ENCODE measurements at regions not wholly inside any gene's neighbourhood (a gene's known extent, or its start where the extent isn't known, plus 50 kb on each side); places are given as distances from the start of the nearest gene placed in this dataset.
"Not testable (repeated sequence)": the region's sequence is repeated elsewhere in the genome, so short reads cannot be mapped to it uniquely, and the experiment has no call there.

GRCh38 chr2:207227062-207227748, 61.5 kb upstream of the KLF7 start:
- Histone ChIP-seq H3K4me3 (ENCODE audit: low read length in 2 of 2) (peak overlapping the region; percentile 42 to 62), H3K9me3 (ENCODE audit: control insufficient read depth in 2 of 2, low read length in 2 of 2) (no peaks in the 10 kb centered on the region), H3K27me3 (ENCODE audit: control insufficient read depth in 1 of 2, insufficient read depth in 2 of 2, low read length in 2 of 2) (no peaks in the 10 kb centered on the region), H3K36me3 (ENCODE audit: control insufficient read depth in 2 of 2, insufficient read depth in 2 of 2, low read length in 2 of 2) (no peaks in the 10 kb centered on the region), H3K9ac (ENCODE audit: low read length in 2 of 2) (peak overlapping the region; percentile 29 to 47), H3K27ac (ENCODE audit: low read length) (peak overlapping the region; percentile 80), H3K4me1 (ENCODE audit: control insufficient read depth, insufficient read depth, low read length) (peaks cover 39% of the 10 kb centered on the region)

DNA sequence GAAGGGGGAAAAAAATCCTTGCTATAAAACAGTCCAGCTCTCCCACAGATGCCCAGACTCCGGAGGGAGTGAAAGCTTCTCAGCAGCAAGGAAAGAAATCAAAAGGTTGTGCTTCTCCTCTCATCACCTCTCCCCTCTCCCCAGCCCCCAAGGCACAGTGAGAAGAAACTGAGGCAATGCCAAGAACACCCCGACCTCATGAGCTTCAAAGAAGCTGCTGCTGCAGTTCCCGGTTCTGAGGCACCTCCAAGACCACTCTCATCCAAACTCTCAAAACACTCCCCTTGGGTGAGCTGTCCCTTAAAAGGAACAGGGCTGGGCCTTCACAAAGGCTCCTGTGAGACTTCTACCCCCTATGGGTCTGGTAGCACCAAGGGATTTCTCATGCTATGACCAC, 62.0 kb upstream of the KLF7 start:
- Histone ChIP-seq H3K9me3 (ENCODE audit: control insufficient read depth in 2 of 2, low read length in 2 of 2) (no peaks in the 10 kb centered on the region), H3K4me3 (ENCODE audit: low read length in 2 of 2) (peak overlapping the region; percentile 42 to 62), H3K27me3 (ENCODE audit: control insufficient read depth in 1 of 2, insufficient read depth in 2 of 2, low read length in 2 of 2) (no peaks in the 10 kb centered on the region), H3K4me1 (ENCODE audit: control insufficient read depth, insufficient read depth, low read length) (peaks cover 39% of the 10 kb centered on the region), H3K36me3 (ENCODE audit: control insufficient read depth in 2 of 2, insufficient read depth in 2 of 2, low read length in 2 of 2) (no peaks in the 10 kb centered on the region), H3K9ac (ENCODE audit: low read length in 2 of 2) (peak overlapping the region; percentile 36 to 47), H3K27ac (ENCODE audit: low read length) (peak overlapping the region; percentile 80)

DNA sequence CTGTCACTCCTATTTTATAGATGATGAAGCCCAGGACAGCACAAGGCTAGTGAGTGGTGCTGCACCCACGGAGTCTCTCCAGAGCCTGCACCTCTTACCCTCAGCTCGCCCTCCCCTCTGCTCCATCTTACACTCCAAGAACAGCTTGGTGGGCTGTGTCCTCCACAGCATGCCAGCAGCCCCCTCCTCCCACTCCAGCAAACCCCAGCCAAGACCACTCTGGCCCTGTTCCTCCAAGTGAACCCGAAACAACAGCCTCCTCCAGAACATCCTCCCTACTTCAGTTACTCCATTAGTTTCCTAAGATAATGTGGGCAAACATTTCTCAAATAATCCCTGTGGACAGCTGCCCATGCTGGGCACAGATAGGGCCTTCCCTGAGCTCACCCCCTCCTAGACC, 62.7 kb upstream of the KLF7 start:
- no peaks in the 10 kb centered on the region for H3K27me3 ChIP-seq (ENCODE audit: control insufficient read depth in 1 of 2, insufficient read depth in 2 of 2, low read length in 2 of 2)
- peak overlapping the region in 1 of 2 donors; percentile 47 for H3K9ac ChIP-seq (ENCODE audit: low read length in 2 of 2)
- no peak overlapping the region for H3K4me3 ChIP-seq (ENCODE audit: low read length in 2 of 2)
- no peaks in the 10 kb centered on the region for H3K36me3 ChIP-seq (ENCODE audit: control insufficient read depth in 2 of 2, insufficient read depth in 2 of 2, low read length in 2 of 2)
- H3K9me3 ChIP-seq (ENCODE audit: control insufficient read depth in 2 of 2, low read length in 2 of 2), result no peaks in the 10 kb centered on the region
- peak overlapping the region; percentile 80 for H3K27ac ChIP-seq (ENCODE audit: low read length)
- H3K4me1 ChIP-seq (ENCODE audit: control insufficient read depth, insufficient read depth, low read length), result peaks cover 39% of the 10 kb centered on the region

DNA sequence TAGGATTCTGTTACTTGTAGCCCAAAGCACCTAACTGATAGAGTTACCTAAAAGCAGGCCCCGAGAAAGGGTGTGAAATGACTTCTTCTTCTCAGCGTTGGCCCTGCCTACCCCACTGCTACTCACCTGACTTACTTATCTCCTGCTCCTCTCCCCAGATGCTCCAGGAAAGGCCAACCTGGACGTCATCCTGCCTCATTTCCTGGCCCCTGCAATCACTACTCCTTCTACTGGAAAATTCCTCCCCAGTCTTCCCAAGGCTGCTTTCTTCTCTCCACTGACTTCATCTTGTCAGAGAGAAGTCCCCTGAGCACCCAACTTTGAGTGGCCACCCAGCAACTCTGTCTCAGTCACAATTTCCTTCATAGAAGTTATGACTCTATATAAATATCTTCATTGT, 63.4 kb upstream of the KLF7 start:
- H3K4me1 ChIP-seq (ENCODE audit: control insufficient read depth, insufficient read depth, low read length), result peaks cover 37% of the 10 kb centered on the region
- no peaks in the 10 kb centered on the region for H3K9me3 ChIP-seq (ENCODE audit: control insufficient read depth in 2 of 2, low read length in 2 of 2)
- H3K27ac ChIP-seq (ENCODE audit: low read length), result no peak overlapping the region
- H3K9ac ChIP-seq (ENCODE audit: low read length in 2 of 2), result no peak overlapping the region
- H3K27me3 ChIP-seq (ENCODE audit: control insufficient read depth in 1 of 2, insufficient read depth in 2 of 2, low read length in 2 of 2), result no peaks in the 10 kb centered on the region
- H3K4me3 ChIP-seq (ENCODE audit: low read length in 2 of 2), result no peak overlapping the region
- H3K36me3 ChIP-seq (ENCODE audit: control insufficient read depth in 2 of 2, insufficient read depth in 2 of 2, low read length in 2 of 2), result no peaks in the 10 kb centered on the region

DNA sequence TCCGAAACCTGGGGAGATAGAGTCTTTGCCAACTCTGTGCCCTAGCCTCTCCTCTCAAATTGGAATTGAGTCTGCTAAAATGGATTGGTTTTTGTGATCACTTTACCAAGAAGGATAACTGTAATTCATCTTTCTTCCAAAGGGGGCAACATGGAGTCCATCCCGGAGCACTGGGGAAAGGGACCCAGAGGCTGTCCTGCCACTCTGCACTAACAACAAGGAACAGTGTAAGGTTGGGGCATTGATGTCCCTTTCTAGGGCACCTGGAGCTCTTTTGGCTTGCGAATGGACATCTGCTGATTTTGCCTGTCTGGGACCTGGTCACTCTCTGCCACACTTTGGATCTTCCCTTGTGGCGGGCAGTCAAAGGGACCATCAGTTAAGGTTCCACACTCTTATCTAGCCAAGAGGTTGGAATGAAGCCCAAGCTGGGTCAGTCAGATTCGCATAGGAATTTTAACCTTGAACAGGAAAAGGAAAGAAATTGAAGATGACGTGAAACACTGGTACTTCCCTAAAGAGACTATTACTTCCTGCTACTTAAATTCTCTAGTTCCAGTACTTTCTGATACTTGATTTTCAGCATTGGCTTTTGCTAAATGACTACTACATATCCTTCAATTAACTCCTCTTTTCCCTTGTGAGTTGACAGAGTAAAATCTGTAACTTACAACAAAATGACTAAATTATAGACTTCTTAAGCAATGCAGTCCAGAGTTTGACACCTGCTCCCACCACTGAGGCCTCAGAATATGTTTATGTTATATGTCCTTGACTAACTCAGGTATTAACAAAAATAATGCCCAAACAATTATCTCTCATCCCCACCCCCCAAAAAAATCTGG, 64.7 kb upstream of the KLF7 start:
- no peaks in the 10 kb centered on the region for H3K9me3 ChIP-seq (ENCODE audit: control insufficient read depth in 2 of 2, low read length in 2 of 2)
- H3K27ac ChIP-seq (ENCODE audit: low read length), result no peak overlapping the region
- H3K9ac ChIP-seq (ENCODE audit: low read length in 2 of 2), result no peak overlapping the region
- peaks cover 26% of the 10 kb centered on the region for H3K4me1 ChIP-seq (ENCODE audit: control insufficient read depth, insufficient read depth, low read length)
- H3K27me3 ChIP-seq (ENCODE audit: control insufficient read depth in 1 of 2, insufficient read depth in 2 of 2, low read length in 2 of 2), result no peaks in the 10 kb centered on the region
- H3K4me3 ChIP-seq (ENCODE audit: low read length in 2 of 2), result no peak overlapping the region
- no peaks in the 10 kb centered on the region for H3K36me3 ChIP-seq (ENCODE audit: control insufficient read depth in 2 of 2, insufficient read depth in 2 of 2, low read length in 2 of 2)

- Histone ChIP-seq H3K27ac (ENCODE audit: low read length) (no peak overlapping the region), H3K4me1 (ENCODE audit: control insufficient read depth, insufficient read depth, low read length) (peaks cover 26% of the 10 kb centered on the region), H3K36me3 (ENCODE audit: control insufficient read depth in 2 of 2, insufficient read depth in 2 of 2, low read length in 2 of 2) (no peaks in the 10 kb centered on the region), H3K4me3 (ENCODE audit: low read length in 2 of 2) (no peak overlapping the region), H3K9ac (ENCODE audit: low read length in 2 of 2) (no peak overlapping the region), H3K9me3 (ENCODE audit: control insufficient read depth in 2 of 2, low read length in 2 of 2) (no peaks in the 10 kb centered on the region), H3K27me3 (ENCODE audit: control insufficient read depth in 1 of 2, insufficient read depth in 2 of 2, low read length in 2 of 2) (no peaks in the 10 kb centered on the region)
These were observed 65.5 kb upstream of the KLF7 start for GRCh38 chr2:207231106-207231865.

GRCh38 chr2:207231967-207232366, 66.2 kb upstream of the KLF7 start:
- no peak overlapping the region for H3K4me3 ChIP-seq (ENCODE audit: low read length in 2 of 2)
- no peaks in the 10 kb centered on the region for H3K9me3 ChIP-seq (ENCODE audit: control insufficient read depth in 2 of 2, low read length in 2 of 2)
- peaks cover 24% of the 10 kb centered on the region for H3K4me1 ChIP-seq (ENCODE audit: control insufficient read depth, insufficient read depth, low read length)
- no peaks in the 10 kb centered on the region for H3K36me3 ChIP-seq (ENCODE audit: control insufficient read depth in 2 of 2, insufficient read depth in 2 of 2, low read length in 2 of 2)
- H3K27me3 ChIP-seq (ENCODE audit: control insufficient read depth in 1 of 2, insufficient read depth in 2 of 2, low read length in 2 of 2), result no peaks in the 10 kb centered on the region
- H3K27ac ChIP-seq (ENCODE audit: low read length), result no peak overlapping the region
- H3K9ac ChIP-seq (ENCODE audit: low read length in 2 of 2), result no peak overlapping the region

- not testable (repeated sequence) for H3K27ac ChIP-seq (ENCODE audit: low read length); H3K36me3 ChIP-seq (ENCODE audit: control insufficient read depth in 2 of 2, insufficient read depth in 2 of 2, low read length in 2 of 2); H3K27me3 ChIP-seq (ENCODE audit: control insufficient read depth in 1 of 2, insufficient read depth in 2 of 2, low read length in 2 of 2); H3K9ac ChIP-seq (ENCODE audit: low read length in 2 of 2); H3K9me3 ChIP-seq (ENCODE audit: control insufficient read depth in 2 of 2, low read length in 2 of 2); H3K4me3 ChIP-seq (ENCODE audit: low read length in 2 of 2)
- H3K4me1 ChIP-seq (ENCODE audit: control insufficient read depth, insufficient read depth, low read length), result peaks cover 12% of the 10 kb centered on the region
These were observed 67.4 kb upstream of the KLF7 start for GRCh38 chr2:207233141-207233540.

DNA sequence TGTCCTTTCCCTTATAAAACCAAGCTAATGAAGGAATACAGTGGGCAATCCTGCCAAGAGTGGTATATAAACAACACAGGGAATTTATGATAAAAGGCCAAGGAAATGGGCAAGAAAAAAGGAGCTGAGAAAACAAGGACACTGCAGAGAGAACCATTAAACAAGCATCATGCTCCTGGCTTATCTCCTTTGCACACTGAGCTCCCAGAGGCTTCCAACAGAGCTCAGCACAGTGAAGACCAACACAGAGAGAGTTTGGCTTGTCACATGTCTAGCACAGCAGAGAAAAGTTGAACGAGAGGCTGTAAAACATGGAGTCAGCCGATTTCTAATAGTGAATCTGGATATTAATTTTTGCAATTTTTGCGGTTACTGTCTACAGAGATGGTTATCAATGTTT, 68.0 kb upstream of the KLF7 start:
- Histone ChIP-seq H3K9ac (ENCODE audit: low read length in 2 of 2) (no peak overlapping the region), H3K27me3 (ENCODE audit: control insufficient read depth in 1 of 2, insufficient read depth in 2 of 2, low read length in 2 of 2) (no peaks in the 10 kb centered on the region), H3K4me3 (ENCODE audit: low read length in 2 of 2) (no peak overlapping the region), H3K27ac (ENCODE audit: low read length) (no peak overlapping the region), H3K36me3 (ENCODE audit: control insufficient read depth in 2 of 2, insufficient read depth in 2 of 2, low read length in 2 of 2) (no peaks in the 10 kb centered on the region), H3K9me3 (ENCODE audit: control insufficient read depth in 2 of 2, low read length in 2 of 2) (no peaks in the 10 kb centered on the region), H3K4me1 (ENCODE audit: control insufficient read depth, insufficient read depth, low read length) (peaks cover 6% of the 10 kb centered on the region)

DNA sequence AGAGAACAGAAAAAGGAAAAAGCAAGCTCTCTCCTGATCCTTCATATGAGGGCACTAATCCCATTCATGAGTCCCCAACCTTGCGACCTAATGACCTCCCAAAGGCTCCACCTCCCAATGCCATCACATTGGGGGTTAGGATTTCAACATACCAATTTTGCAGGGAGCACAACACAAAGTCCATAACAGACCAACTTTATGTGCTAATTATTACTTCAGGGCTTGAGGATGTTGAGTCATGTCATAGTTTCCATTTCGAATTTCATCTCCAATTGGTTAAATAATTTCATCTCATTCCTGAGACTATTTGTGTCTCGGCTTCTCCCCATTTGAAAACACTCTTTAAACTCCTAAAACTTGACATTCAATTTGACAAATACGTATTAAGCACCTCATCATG, 69.9 kb upstream of the KLF7 start:
- Histone ChIP-seq H3K36me3 (ENCODE audit: control insufficient read depth in 2 of 2, insufficient read depth in 2 of 2, low read length in 2 of 2) (no peaks in the 10 kb centered on the region), H3K9ac (ENCODE audit: low read length in 2 of 2) (no peak overlapping the region), H3K27ac (ENCODE audit: low read length) (no peak overlapping the region), H3K27me3 (ENCODE audit: control insufficient read depth in 1 of 2, insufficient read depth in 2 of 2, low read length in 2 of 2) (no peaks in the 10 kb centered on the region), H3K9me3 (ENCODE audit: control insufficient read depth in 2 of 2, low read length in 2 of 2) (no peaks in the 10 kb centered on the region), H3K4me3 (ENCODE audit: low read length in 2 of 2) (no peak overlapping the region), H3K4me1 (ENCODE audit: control insufficient read depth, insufficient read depth, low read length) (peaks cover 13% of the 10 kb centered on the region)
